ENCODE measurements at regions not wholly inside any gene's neighbourhood (a gene's known extent, or its start where the extent isn't known, plus 50 kb on each side); places are given as distances from the start of the nearest gene placed in this dataset.
"Not testable (repeated sequence)": the region's sequence is repeated elsewhere in the genome, so short reads cannot be mapped to it uniquely, and the experiment has no call there.

DNA sequence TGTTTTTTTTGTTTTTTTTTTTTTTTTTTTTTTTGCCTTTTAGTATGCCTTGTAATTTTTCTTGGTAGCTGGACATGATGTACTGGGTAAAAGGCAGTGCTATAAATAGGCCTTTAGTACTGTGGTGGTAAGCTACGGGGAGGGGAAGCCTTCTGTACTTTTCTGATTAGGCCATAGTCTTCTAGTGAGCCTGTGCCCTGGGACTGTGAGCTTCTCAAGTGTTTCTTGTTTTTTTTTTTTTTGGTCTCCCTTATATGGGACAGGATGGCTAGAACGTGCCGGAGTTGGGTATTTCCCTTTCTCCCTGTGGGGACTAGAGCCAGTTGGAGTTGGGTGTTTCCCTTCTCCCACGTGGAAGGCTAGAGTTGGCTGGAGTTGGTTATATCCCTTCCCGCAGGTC lies 59.4 kb upstream of the PRELID3B start:
- H3K27ac ChIP-seq, result no peak overlapping the region
- H3K4me1 ChIP-seq (replicated peaks in 1 of 2), result no peaks in the 10 kb centered on the region
- H3K27me3 ChIP-seq, result no peaks in the 10 kb centered on the region
- no peaks in the 10 kb centered on the region for H3K9me3 ChIP-seq (replicated peaks in 1 of 3)
- no peak for DNase-seq
- no peaks in the 10 kb centered on the region for H3K36me3 ChIP-seq (replicated peaks in 1 of 2)
- no peak overlapping the region for H3K4me3 ChIP-seq
- intact Hi-C loops (cut with DNase I), result no loop called here
- no peak for TF ChIP-seq POLR2A (IDR thresholded peaks at IDR 0.05)
- TF ChIP-seq CTCF (IDR thresholded peaks at IDR 0.05), result no peak
- 59 to 72% (median 63%) methylated on average over 5 of the region's 5 CpGs for WGBS, 4 donors

DNA sequence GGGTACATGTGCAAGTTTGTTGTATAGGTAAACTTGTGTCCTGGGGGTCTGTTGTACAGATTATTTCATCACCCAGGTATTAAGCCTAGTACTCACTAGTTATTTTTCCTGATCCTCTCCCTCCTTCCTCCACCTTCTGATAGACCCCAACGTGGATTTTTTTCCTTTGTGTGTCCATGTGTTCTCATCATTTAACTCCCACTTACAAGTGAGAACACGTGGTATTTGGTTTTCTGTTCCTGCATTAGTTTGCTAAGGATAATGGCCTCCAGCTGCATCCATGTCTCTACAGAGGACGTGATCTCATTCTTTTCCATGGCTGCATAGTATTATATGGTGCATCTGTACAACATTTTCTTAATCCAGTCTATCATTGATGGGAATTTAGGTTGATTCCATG lies 57.3 kb upstream of the PRELID3B start:
- H3K27me3 ChIP-seq; H3K27ac ChIP-seq; H3K9me3 ChIP-seq (replicated peaks in 1 of 3); H3K4me3 ChIP-seq; intact Hi-C loops (cut with DNase I); DNase-seq; H3K36me3 ChIP-seq (replicated peaks in 1 of 2); H3K4me1 ChIP-seq (replicated peaks in 1 of 2): not testable (repeated sequence)
- 61 to 71% (median 64%) methylated on average over 3 of the region's 3 CpGs for WGBS, 4 donors

GRCh38 chr20:59095140-59095539 lies 52.6 kb upstream of the PRELID3B start:
- Histone ChIP-seq H3K9me3 (replicated peaks in 1 of 3) (no peaks in the 10 kb centered on the region), H3K27ac (no peak overlapping the region), H3K4me1 (replicated peaks in 1 of 2) (no peaks in the 10 kb centered on the region), H3K27me3 (no peaks in the 10 kb centered on the region), H3K4me3 (no peak overlapping the region), H3K36me3 (replicated peaks in 1 of 2) (no peaks in the 10 kb centered on the region)
- TF ChIP-seq POLR2A (IDR thresholded peaks at IDR 0.05) (no peak), CTCF (IDR thresholded peaks at IDR 0.05) (no peak)
- DNase-seq, result no peak
- WGBS, 4 donors, result 78 to 89% (median 81%) methylated on average over 3 of the region's 3 CpGs
- intact Hi-C loops (cut with DNase I), result no loop called here

GRCh38 chr20:59094576-59094975 lies 52.0 kb upstream of the PRELID3B start:
- no peak for TF ChIP-seq POLR2A (IDR thresholded peaks at IDR 0.05)
- Histone ChIP-seq H3K27ac (no peak overlapping the region), H3K9me3 (replicated peaks in 1 of 3) (no peaks in the 10 kb centered on the region), H3K36me3 (replicated peaks in 1 of 2) (no peaks in the 10 kb centered on the region), H3K4me1 (replicated peaks in 1 of 2) (no peaks in the 10 kb centered on the region), H3K4me3 (no peak overlapping the region), H3K27me3 (no peaks in the 10 kb centered on the region)
- WGBS, 4 donors, result 88 to 93% (median 89%) methylated on average over 8 of the region's 8 CpGs
- intact Hi-C loops (cut with DNase I), result loop anchor here in 1 of 2 donors (5.0 kb wide), 2 partner anchors 128 to 313 kb away; no protein-coding TSS in a partner anchor
- no peak for DNase-seq

All from adrenal gland (tissue), 9 donors.